COLO668 (cell line): ENCODE measurements at regions not wholly inside any gene's neighbourhood (a gene's known extent, or its start where the extent isn't known, plus 50 kb on each side); places are given as distances from the start of the nearest gene placed in this dataset.

Source experiments
- DNase-seq: peaks from one replicate; lab custom pipeline; 2025; ENCODE audit not compliant: unreplicated experiment; lab: John Stamatoyannopoulos, UW

DNA sequence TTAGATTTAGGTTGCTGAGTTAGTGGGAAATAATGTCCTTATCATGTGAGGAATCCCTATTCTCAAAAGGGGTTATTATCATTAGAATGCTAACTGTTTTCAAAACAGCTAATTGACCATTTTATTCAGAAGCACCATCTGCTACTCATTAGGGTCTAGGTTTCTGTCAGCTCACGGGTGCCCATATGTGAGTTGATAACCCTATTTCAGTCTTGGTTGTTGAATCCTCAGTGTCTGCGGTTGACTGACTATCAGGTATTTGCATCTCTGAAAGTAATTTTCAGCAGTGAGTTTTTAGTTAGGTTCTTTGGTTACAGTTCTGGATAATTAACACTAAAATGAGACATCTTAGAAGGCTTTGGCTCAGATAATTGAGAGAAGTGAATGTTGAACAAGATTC, 1404.0 kb downstream of the AACS start:
- no peak for DNase-seq

DNA sequence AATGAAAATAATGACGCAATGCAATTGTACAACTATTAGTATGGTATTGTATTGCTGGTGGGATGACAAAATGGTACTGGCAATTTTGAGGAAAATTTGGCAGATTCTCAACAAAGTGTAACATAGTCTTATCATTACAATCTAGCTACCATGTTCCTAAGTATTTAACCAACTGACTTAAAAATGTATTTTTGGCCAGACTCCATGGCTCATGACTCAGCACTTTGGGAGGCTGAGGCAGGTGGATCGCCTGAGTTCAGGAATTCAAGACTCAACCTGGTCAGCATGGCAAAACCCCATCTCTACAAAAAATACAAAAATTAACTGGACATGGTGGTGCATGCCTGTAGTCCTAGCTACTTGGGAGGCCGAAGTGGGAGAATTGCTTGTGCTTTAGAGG, 1409.5 kb downstream of the AACS start:
- DNase-seq: no peak

DNA sequence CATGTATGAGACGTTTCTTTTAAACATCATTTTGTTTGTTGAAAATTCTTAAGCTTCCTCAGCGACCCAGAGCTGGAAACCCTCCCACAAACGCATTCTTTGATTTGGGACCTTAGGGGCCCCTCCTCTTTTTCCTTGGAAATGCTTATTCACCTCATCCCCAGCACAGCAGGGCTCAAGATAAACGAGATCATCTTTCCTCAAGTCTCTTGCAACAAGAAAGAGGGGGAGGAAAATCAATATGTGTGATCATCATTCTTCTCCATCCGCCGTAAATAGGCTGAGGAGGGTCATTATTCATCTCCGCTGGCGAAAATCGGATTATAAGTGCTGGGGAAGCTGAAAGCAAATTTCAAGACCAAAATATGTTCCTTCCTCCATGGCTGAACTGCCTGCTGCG, 1415.2 kb downstream of the AACS start:
- no peak for DNase-seq

DNA sequence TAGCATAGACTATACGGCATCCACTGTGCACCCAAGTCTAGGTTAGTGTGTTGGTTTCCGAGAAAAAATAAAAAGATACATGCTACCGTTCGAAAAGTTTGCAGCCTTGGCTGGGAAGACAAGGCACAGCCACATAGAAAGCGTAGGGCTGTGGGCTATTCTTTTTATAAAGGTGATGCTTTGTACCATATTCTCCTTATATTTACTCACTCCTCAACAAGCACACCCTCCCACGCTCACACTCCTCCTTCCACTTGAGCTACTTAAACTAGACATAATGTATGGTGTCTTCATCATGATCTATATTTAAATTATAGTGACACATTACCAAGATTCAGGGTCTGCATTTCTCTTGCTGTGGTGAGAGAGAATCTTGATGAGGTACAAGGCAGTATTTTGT, 1416.5 kb downstream of the AACS start:
- no peak for DNase-seq

DNA sequence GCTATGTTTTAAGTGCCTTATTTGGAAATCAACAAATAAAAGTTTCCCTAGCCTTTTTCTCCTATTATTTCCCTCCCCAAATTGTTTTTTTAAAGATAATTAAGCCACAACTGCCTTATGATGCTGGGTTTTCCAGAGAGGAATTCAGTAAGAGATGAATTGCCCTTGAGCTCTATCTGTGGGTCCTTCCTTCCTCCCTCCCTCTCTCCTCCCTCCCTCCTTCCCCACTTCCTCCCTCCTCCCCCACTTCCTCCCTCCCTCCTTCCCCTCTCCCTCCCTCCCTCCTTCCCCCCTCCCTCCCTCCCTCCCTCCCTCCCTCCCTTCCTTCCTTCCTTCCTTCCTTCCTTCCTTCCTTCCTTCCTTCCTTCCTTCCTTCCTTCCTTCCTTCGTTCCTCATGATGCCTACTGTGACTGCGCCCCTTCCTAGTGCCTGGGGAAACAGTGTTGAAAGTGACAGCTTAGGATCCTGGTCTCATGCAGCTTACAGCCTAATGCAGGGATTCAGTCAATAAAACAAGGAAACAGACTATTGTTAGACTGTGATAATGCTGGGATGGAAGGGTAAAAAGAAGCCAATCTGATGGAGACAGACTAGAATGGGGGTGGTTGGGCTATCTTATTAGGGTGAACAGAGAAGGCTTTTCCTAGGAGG, 1417.1 kb downstream of the AACS start:
- DNase-seq: no peak

DNA sequence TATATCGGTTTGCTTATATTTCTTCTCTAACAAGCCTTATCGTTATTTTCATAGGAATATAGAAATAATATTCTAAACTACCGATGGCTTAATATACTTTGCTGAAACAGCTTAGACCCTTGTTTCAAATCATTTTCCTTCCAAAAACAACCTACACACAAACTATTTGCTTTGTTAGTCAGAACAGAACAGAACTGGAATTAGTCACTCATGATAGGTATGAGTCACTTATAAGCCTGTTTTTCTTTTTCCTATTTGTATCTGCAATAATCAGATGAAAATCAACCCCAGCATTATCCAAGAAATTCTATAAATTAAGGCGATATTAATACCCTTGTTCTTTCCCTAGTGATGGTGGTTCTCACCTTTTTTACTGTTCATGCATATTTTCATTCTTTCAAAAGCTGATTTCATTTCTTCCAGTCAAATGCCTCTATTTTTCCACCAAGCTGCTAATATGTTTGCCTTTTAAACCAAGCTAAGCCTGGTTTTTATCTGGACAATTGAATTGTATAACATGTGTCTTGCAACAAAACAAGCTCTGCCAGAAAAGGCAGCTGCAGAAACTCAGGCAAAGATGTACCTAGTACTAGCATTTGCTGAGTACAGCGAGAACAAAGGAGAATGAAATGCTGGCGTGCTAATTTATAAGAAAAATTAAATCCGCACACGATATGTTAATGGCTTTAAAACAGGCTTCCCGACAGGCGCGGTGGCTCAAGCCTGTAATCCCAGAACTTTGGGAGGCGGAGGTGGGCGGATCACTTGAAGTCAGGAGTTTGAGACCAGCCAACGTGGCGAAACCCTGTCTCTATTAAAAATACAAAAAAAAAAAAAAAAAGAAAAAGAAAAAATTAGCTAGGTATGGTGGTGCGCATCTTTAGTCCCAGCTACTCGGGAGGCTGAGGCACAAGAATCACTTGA, 1418.2 kb downstream of the AACS start:
- DNase-seq: no peak

GRCh38 chr12:126487431-126487980, 1422.3 kb downstream of the AACS start:
- DNase-seq: no peak

GRCh38 chr12:126488806-126489205, 1423.6 kb downstream of the AACS start:
- DNase-seq: no peak

DNA sequence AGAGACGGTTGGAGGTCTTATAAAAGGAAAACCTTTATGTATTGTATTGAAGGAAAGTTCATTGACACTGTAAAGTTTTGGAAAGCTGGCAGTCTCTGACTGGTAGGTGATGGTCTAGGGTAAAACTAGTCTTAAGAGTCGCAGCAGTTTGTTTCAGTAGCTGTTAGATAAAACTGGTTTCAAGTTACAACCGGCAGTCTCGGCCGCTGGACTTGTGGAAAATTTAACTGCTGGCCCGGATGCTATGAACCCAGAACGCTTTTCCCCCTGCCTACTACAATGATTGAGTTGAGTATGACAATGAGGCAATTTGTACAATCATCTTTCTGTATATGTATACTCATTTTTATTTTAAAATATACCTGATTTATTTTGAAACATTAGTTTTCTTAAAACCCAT, 1426.9 kb downstream of the AACS start:
- no peak for DNase-seq

GRCh38 chr12:126493366-126494108, 1428.3 kb downstream of the AACS start:
- no peak for DNase-seq

- DNase-seq: no peak
Observed at GRCh38 chr12:126496201-126496600, 1431.0 kb downstream of the AACS start.

GRCh38 chr12:126506426-126507182, 1441.4 kb downstream of the AACS start:
- no peak for DNase-seq

- DNase-seq: no peak
Observed at GRCh38 chr12:126507231-126507630, 1442.0 kb downstream of the AACS start.

- DNase-seq: no peak
Observed at GRCh38 chr12:126509572-126509971, 1444.3 kb downstream of the AACS start.

GRCh38 chr12:126510630-126511029, 1445.4 kb downstream of the AACS start:
- DNase-seq: no peak

DNA sequence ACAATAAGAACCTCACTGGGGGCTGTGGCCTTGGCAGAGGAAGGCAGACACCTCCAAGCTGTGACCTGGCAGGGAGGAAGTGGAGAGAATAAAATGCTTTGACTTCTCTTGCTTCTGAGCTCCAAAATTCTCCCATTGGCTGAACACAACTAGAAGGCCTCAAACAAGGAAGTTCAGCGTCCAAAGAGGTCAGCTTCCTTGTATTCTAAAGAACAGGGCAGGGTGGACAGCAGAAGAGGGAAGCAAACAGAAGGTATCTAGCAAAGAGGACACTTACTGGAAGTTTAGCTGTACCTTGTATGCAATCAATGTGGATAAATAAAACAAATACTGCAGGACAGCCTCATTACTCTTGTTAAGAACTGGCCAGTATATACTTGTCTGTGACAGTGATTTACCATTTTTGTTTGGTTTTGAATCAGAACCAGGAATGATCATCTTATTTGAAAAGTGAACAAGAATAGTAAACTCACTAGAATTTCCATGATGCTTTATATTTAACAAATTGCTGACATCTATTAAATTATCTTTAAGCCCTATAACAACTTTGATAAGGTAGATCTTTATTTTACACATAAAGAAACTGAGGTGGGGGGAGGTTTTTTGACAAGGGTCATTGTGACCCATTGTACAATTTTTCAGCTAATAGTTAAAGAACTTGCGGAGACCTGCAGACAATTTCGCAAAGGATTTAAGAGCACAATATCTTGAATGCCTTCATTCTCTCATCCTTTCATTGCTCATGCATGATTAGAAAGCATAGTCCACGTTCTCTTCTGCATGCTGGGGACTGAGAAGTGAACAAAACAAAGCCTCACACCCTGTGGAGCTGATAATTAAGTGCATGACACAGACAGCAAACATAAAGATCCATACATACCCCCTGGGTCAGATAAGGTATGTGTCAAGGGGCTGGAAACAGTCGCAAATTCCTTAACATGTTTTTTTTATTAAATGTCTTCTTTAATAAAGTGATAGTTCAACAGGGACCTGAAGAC, 1448.0 kb downstream of the AACS start:
- DNase-seq: no peak

DNA sequence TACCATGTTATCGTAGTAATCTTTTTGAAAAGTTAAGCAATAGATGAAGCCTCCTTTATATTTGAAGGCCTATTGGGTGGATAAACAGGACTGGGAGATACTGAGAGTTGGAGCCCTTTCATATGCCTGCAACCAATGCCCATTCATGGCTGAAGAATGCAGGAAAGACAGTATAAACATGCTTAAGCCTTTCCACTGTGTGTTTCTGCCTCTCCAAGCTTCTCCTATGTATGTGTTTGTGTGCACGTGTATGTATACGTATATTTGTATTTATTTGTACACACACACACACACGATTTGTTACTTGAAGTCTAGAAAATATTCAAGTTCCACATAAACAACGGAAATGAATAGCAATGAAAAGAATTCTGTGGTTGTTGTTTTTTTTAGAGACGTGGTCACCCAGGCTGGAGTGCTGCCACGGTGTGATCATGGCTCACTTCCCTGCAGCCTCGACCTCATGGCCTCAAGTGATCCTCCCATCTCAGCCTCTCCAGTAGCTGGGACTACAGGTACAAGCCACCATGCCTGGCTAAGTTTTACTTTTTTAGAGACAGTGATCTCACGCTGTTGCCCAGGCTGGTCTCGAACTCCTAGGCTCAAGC, 1453.5 kb downstream of the AACS start:
- DNase-seq: no peak

DNA sequence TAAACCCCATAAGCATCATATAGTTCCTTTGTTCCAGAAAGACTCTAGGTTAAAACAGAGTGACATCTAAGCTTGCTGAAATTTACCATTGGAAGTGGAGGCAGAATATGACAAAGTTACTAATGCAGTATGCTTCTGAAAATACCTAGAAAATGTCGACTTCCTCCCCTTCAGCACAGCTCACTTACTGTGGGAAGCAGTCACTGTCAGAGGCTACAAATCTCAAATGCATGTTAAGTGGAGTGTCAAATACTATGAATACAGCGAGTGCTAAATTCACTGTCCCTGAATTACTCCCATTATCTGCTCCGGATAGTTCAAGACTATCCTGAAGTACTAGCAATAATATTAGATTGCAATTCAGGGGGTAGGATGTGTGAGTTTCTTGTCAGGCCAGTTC, 1454.6 kb downstream of the AACS start:
- no peak for DNase-seq

DNA sequence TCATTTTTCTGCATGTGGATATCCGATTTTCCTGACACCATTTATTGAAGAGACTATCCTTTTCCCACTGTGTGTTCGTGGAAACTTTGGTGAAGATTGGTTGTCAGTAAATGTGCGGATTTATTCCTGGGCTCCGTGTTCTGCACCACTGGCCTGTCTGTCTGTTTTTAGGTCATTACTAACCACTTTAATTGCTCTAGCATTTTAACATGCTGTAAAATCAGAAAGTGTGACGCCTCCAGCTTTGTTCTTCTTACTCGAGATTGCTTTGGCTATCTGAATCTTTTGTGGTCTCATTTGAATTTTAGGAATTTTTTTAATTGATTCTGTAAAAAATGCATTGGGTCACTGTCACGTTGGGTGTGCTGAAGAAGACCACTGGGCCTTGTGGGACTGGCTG, 1458.7 kb downstream of the AACS start:
- no peak for DNase-seq
